ENCODE measurements at regions not wholly inside any gene's neighbourhood (a gene's known extent, or its start where the extent isn't known, plus 50 kb on each side); places are given as distances from the start of the nearest gene placed in this dataset.

DNA sequence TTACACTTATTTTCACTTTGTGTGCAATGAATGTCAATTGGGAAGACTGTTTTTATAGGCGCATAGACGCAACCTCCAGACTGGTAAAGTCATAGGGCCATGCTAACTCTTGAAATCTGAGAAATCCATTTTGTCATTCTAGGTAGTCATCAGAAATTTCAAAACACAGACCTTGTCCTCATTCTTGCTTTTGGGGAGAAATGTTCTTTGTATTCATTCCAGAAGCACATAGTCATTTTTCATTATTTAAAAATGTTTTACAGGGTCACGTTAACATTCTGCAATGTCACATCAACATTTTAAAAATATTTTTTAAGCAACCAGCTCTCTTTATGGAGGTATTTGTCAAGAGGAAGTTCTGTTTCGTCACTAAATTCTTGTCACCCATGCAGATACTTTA lies 898.4 kb downstream of the PDCD6IP start:
- TF ChIP-seq, protein P1, sequence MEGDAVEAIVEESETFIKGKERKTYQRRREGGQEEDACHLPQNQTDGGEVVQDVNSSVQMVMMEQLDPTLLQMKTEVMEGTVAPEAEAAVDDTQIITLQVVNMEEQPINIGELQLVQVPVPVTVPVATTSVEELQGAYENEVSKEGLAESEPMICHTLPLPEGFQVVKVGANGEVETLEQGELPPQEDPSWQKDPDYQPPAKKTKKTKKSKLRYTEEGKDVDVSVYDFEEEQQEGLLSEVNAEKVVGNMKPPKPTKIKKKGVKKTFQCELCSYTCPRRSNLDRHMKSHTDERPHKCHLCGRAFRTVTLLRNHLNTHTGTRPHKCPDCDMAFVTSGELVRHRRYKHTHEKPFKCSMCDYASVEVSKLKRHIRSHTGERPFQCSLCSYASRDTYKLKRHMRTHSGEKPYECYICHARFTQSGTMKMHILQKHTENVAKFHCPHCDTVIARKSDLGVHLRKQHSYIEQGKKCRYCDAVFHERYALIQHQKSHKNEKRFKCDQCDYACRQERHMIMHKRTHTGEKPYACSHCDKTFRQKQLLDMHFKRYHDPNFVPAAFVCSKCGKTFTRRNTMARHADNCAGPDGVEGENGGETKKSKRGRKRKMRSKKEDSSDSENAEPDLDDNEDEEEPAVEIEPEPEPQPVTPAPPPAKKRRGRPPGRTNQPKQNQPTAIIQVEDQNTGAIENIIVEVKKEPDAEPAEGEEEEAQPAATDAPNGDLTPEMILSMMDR (conservative IDR thresholded peaks at IDR 0.05): no peak
- no peak for TF ChIP-seq ZFX (IDR thresholded peaks at IDR 0.05)
